H9 (cell line): ENCODE measurements at regions not wholly inside any gene's neighbourhood (a gene's known extent, or its start where the extent isn't known, plus 50 kb on each side); places are given as distances from the start of the nearest gene placed in this dataset.

Experiments
- DNase-seq: peaks from one replicate; pipeline ENCODE4 v3.0.0-alpha.2; 2017
- H2AFZ ChIP-seq: one replicate; pipeline ENCODE4 v1.6.1; 2013; ENCODE audit warnings: mild to moderate bottlenecking, low read length, control low read depth, moderate library complexity
- H2AK5ac ChIP-seq: 2 replicates; pipeline ENCODE4 v1.6.1; 2013; ENCODE audit warnings: low read length, control low read depth, mixed read lengths; ENCODE audit not compliant: insufficient read length
- H2BK120ac ChIP-seq: one replicate; pipeline ENCODE4 v1.6.1; 2013; ENCODE audit warnings: low read depth, mild to moderate bottlenecking, low read length, control low read depth, inconsistent platforms; ENCODE audit not compliant: poor library complexity, severe bottlenecking
- H2BK12ac ChIP-seq: 2 replicates; pipeline ENCODE4 v1.6.1; 2013; ENCODE audit warnings: low read length, control low read depth, mixed read lengths, low read depth; ENCODE audit not compliant: insufficient read length
- H2BK15ac ChIP-seq: 2 replicates; pipeline ENCODE4 v1.6.1; 2013; ENCODE audit warnings: low read depth, low read length, control low read depth
- H2BK20ac ChIP-seq: one replicate; pipeline ENCODE4 v1.6.1; 2013; ENCODE audit warnings: low read depth, mild to moderate bottlenecking, low read length, control low read depth, inconsistent platforms; ENCODE audit not compliant: poor library complexity, severe bottlenecking
- H2BK5ac ChIP-seq: 2 replicates; pipeline ENCODE4 v1.6.1; 2013; ENCODE audit warnings: low read length, control low read depth, mixed read lengths; ENCODE audit not compliant: insufficient read length
- H3K14ac ChIP-seq: 2 replicates; pipeline ENCODE4 v1.6.1; 2013; ENCODE audit warnings: low read length, control low read depth; ENCODE audit not compliant: insufficient read depth
- H3K18ac ChIP-seq: 2 replicates; pipeline ENCODE4 v1.6.1; 2013; ENCODE audit warnings: low read depth, mild to moderate bottlenecking, mixed read lengths, low read length, control low read depth; ENCODE audit not compliant: insufficient read length
- H3K23ac ChIP-seq: 2 replicates; pipeline ENCODE4 v1.6.1; 2013; ENCODE audit warnings: low read length, control low read depth, mixed read lengths, low read depth; ENCODE audit not compliant: insufficient read length
- H3K23me2 ChIP-seq: 2 replicates; pipeline ENCODE4 v1.6.1; 2013; ENCODE audit warnings: low read depth, mild to moderate bottlenecking, mixed read lengths, low read length, control low read depth; ENCODE audit not compliant: insufficient read length, poor library complexity, severe bottlenecking
- H3K27ac ChIP-seq: 2 replicates; pipeline ENCODE4 v1.5.1; 2013; ENCODE audit warnings: low read length, control low read depth, mixed read lengths, low read depth; ENCODE audit not compliant: insufficient read length
- H3K27me3 ChIP-seq: 2 replicates; pipeline ENCODE4 v1.6.1; 2013; ENCODE audit warnings: low read length, control low read depth, inconsistent platforms; ENCODE audit not compliant: insufficient read depth
- H3K4ac ChIP-seq: 2 replicates; pipeline ENCODE4 v1.6.1; 2013; ENCODE audit warnings: low read depth, mild to moderate bottlenecking, control low read depth, inconsistent platforms, low read length, moderate library complexity
- H3K4me1 ChIP-seq: 2 replicates; pipeline ENCODE4 v1.6.1; 2013; ENCODE audit warnings: low read length, control low read depth, inconsistent platforms; ENCODE audit not compliant: insufficient read depth
- H3K4me2 ChIP-seq: 2 replicates; pipeline ENCODE4 v1.6.1; 2013; ENCODE audit warnings: low read length, control low read depth, mixed read lengths; ENCODE audit not compliant: insufficient read length, insufficient read depth
- H3K56ac ChIP-seq: 2 replicates; pipeline ENCODE4 v1.6.1; 2013; ENCODE audit warnings: low read depth, mild to moderate bottlenecking, mixed read lengths, low read length, control low read depth; ENCODE audit not compliant: insufficient read length
- H3K79me1 ChIP-seq: 2 replicates; pipeline ENCODE4 v1.6.1; 2013; ENCODE audit warnings: low read depth, mild to moderate bottlenecking, moderate library complexity, low read length, control low read depth, inconsistent platforms; ENCODE audit not compliant: insufficient read depth, poor library complexity, severe bottlenecking
- H3K79me2 ChIP-seq: 2 replicates; pipeline ENCODE4 v1.6.1; 2013; ENCODE audit warnings: low read length, control low read depth, inconsistent platforms; ENCODE audit not compliant: insufficient read depth
- H3K9ac ChIP-seq: 2 replicates; pipeline ENCODE4 v1.6.1; 2013; ENCODE audit warnings: low read length, control low read depth, mixed read lengths; ENCODE audit not compliant: insufficient read length; ENCODE audit errors: extremely low read depth
- H3K9me3 ChIP-seq: one replicate; pipeline ENCODE4 v1.6.1; 2013; ENCODE audit warnings: low read depth, low read length, inconsistent platforms; ENCODE audit not compliant: control insufficient read depth
- H3T11ph ChIP-seq: one replicate; pipeline ENCODE4 v1.6.1; 2013; ENCODE audit warnings: mild to moderate bottlenecking, low read length, control low read depth, inconsistent platforms
- H4K20me1 ChIP-seq: one replicate; pipeline ENCODE4 v1.6.1; 2013; ENCODE audit not compliant: control insufficient read depth, insufficient read length, insufficient read depth
- H4K5ac ChIP-seq: 2 replicates; pipeline ENCODE4 v1.6.1; 2013; ENCODE audit warnings: low read depth, mild to moderate bottlenecking, mixed read lengths, low read length, control low read depth; ENCODE audit not compliant: insufficient read length
- H4K8ac ChIP-seq: replicated peaks from 2 replicates; pipeline ENCODE4 v1.6.1; 2013; ENCODE audit warnings: low read length, control low read depth, mixed read lengths, low read depth; ENCODE audit not compliant: insufficient read length
- H4K91ac ChIP-seq: 2 replicates; pipeline ENCODE4 v1.6.1; 2013; ENCODE audit warnings: low read depth, mild to moderate bottlenecking, moderate library complexity, mixed read lengths, low read length, control low read depth; ENCODE audit not compliant: insufficient read length
- H3K27ac Mint-ChIP-seq, 3 experiments: 2 replicates in 2 of 3; 3 replicates in 1 of 3; pipeline ENCODE4 v1.8.0; 2020 to 2021; ENCODE audit warnings: mixed read lengths in 3 of 3, mild to moderate bottlenecking in 1 of 3, moderate library complexity in 1 of 3
- H3K27me3 Mint-ChIP-seq: 2 replicates; pipeline ENCODE4 v1.8.0; 2021; ENCODE audit warnings: low read depth, mild to moderate bottlenecking, moderate library complexity, mixed read lengths
- H3K36me3 Mint-ChIP-seq, 3 experiments: 2 replicates in 2 of 3; 3 replicates in 1 of 3; pipeline ENCODE4 v1.8.0; 2020 to 2021; ENCODE audit warnings: low read depth in 3 of 3, mixed read lengths in 3 of 3; ENCODE audit not compliant: insufficient read depth in 1 of 3
- H3K4me1 Mint-ChIP-seq, 2 experiments: 2 replicates each; pipeline ENCODE4 v1.8.0; 2020; ENCODE audit warnings: mixed read lengths in 2 of 2
- H3K4me3 Mint-ChIP-seq, 2 experiments: 2 replicates in 1 of 2; 3 replicates in 1 of 2; pipeline ENCODE4 v1.8.0; 2020 to 2021; ENCODE audit warnings: mild to moderate bottlenecking in 2 of 2, mixed read lengths in 2 of 2, moderate library complexity in 1 of 2
- H3K9me3 Mint-ChIP-seq, 2 experiments: 2 replicates in 1 of 2; 3 replicates in 1 of 2; pipeline ENCODE4 v1.8.0; 2020; ENCODE audit warnings: mild to moderate bottlenecking in 2 of 2, mixed read lengths in 2 of 2, moderate library complexity in 1 of 2
- CTCF ChIP-seq: fragments of 200-600 bp; sonication (generic); conservative IDR thresholded peaks from 3 replicates; pipeline ENCODE4 v1.8.0; 2021; ENCODE audit warnings: antibody characterized with exemption, mild to moderate bottlenecking
- WGBS: extraction: QIAGEN DNeasy Blood & Tissue Kit; methylation state at CpG from one replicate; pipeline ENCODE4 v1.1.7; 2013; ENCODE audit warnings: missing lambda C conversion rate, low lambda C conversion rate, mixed read lengths; ENCODE audit not compliant: insufficient read length; ENCODE audit errors: extremely low coverage; 5-methylcytosine and 5-hydroxymethylcytosine counted together

- Histone ChIP-seq H2AK5ac (no peak overlapping the region), H3T11ph (no peak overlapping the region), H3K14ac (no peak overlapping the region), H3K4ac (no peak overlapping the region), H3K27ac (no peak overlapping the region), H3K79me1 (no peaks in the 10 kb centered on the region), H2BK20ac (no peak overlapping the region), H4K91ac (no peak overlapping the region), H3K4me2 (no peak overlapping the region), H3K9ac (no peak overlapping the region), H4K5ac (no peak overlapping the region), H2BK12ac (no peak overlapping the region), H3K56ac (no peak overlapping the region), H3K27me3 (no peaks in the 10 kb centered on the region), H4K20me1 (no peaks in the 10 kb centered on the region), H2AFZ (no peak overlapping the region), H2BK120ac (no peak overlapping the region), H3K9me3 (no peaks in the 10 kb centered on the region), H3K4me1 (no peaks in the 10 kb centered on the region), H3K23me2 (no peaks in the 10 kb centered on the region), H4K8ac (no peak overlapping the region), H3K79me2 (no peaks in the 10 kb centered on the region), H2BK5ac (no peak overlapping the region), H3K18ac (no peak overlapping the region), H2BK15ac (no peak overlapping the region), H3K23ac (no peak overlapping the region)
- Mint-ChIP-seq H3K9me3 (no peaks in the 10 kb centered on the region), H3K27ac (no peak overlapping the region), H3K4me3 (no peak overlapping the region), H3K27me3 (peaks cover 5% of the 10 kb centered on the region; the same call in 1 of the 2 replicates), H3K36me3 (no peaks in the 10 kb centered on the region; a peak in 1 of 7 replicates), H3K4me1 (peaks cover 16 to 20% of the 10 kb centered on the region in 2 experiments)
- DNase-seq = no peak
- TF ChIP-seq CTCF = no peak
- WGBS = no CpG with 5 or more reads among the region's 6 CpGs
These were observed 62.1 kb upstream of the AMOTL1 start for GRCh38 chr11:94705891-94706615.
